HEK293 (cell line): ENCODE measurements at regions not wholly inside any gene's neighbourhood (a gene's known extent, or its start where the extent isn't known, plus 50 kb on each side); places are given as distances from the start of the nearest gene placed in this dataset.

ENCODE experiments used
- CTCF ChIA-PET: fragments of 350-600 bp; formaldehyde crosslinking; extraction: SDS; loops from one replicate; lab custom pipeline; 2021; ENCODE audit warnings: antibody characterized with exemption; lab: Yijun Ruan, JAX
- POLR2A ChIA-PET: fragments of 300-600 bp; formaldehyde crosslinking; extraction: SDS; loops from one replicate; lab custom pipeline; 2020; ENCODE audit warnings: antibody characterized with exemption, inconsistent platforms; lab: Yijun Ruan, JAX
- H3K27ac ChIP-seq: fragments of 200-500 bp; sonication (Bioruptor generic); 2 replicates; pipeline ENCODE4 v1.5.1; 2014; ENCODE audit warnings: low read depth, low read length, control low read depth, inconsistent platforms; ENCODE audit errors: extremely low read depth
- H3K36me3 ChIP-seq, 2 experiments: fragments of 200-500 bp in 1 of 2; sonication (Bioruptor generic) in 1 of 2; 1 replicate in 1 of 2; 2 replicates in 1 of 2; pipeline ENCODE4 v1.5.1; 2014 to 2017; ENCODE audit warnings: inconsistent platforms in 2 of 2, low read length in 2 of 2; ENCODE audit not compliant: control insufficient read depth in 2 of 2, insufficient read depth in 1 of 2
- H3K4me1 ChIP-seq: fragments of 200-500 bp; sonication (Bioruptor generic); 2 replicates; pipeline ENCODE4 v1.5.1; 2014; ENCODE audit warnings: mild to moderate bottlenecking, low read length, inconsistent platforms; ENCODE audit not compliant: control insufficient read depth, insufficient read depth
- H3K4me3 ChIP-seq: 2 replicates; pipeline ENCODE4 v1.5.1; 2011; ENCODE audit warnings: low read depth, mild to moderate bottlenecking, control low read depth, low read length, moderate library complexity
- H3K9me3 ChIP-seq: fragments of 200-500 bp; sonication (Bioruptor generic); 2 replicates; pipeline ENCODE4 v1.5.1; 2014; ENCODE audit warnings: low read depth, low read length, inconsistent platforms; ENCODE audit not compliant: control insufficient read depth, insufficient read depth
- BCL11A ChIP-seq: fragments of 450-650 bp; formaldehyde crosslinking; IDR thresholded peaks from 2 replicates; pipeline ENCODE4 v1.5.1; 2016; ENCODE audit warnings: low read depth, missing biosample characterization, missing genetic modification characterization
- GFI1B ChIP-seq: fragments of 450-650 bp; formaldehyde crosslinking; IDR thresholded peaks from 2 replicates; pipeline ENCODE4 v1.5.1; 2016; ENCODE audit warnings: missing biosample characterization, missing genetic modification characterization
- KLF8 ChIP-seq: fragments of 450-650 bp; formaldehyde crosslinking; IDR thresholded peaks from 2 replicates; pipeline ENCODE4 v1.5.1; 2016; ENCODE audit warnings: missing biosample characterization, missing genetic modification characterization
- MEIS1 ChIP-seq: sonication (generic); formaldehyde crosslinking; IDR thresholded peaks from 2 replicates; pipeline ENCODE4 v1.8.1; 2022; ENCODE audit warnings: missing genetic modification reagents, mild to moderate bottlenecking, borderline replicate concordance
- MYNN ChIP-seq: fragments of 450-650 bp; formaldehyde crosslinking; IDR thresholded peaks from 2 replicates; pipeline ENCODE4 v1.5.1; 2016; ENCODE audit warnings: missing biosample characterization, missing genetic modification characterization, borderline replicate concordance
- OVOL3 ChIP-seq: fragments of 450-650 bp; formaldehyde crosslinking; IDR thresholded peaks from 2 replicates; pipeline ENCODE4 v1.5.1; 2016; ENCODE audit warnings: missing biosample characterization, missing genetic modification characterization
- PRDM4 ChIP-seq: fragments of 450-650 bp; formaldehyde crosslinking; IDR thresholded peaks from 2 replicates; pipeline ENCODE4 v1.5.1; 2017; ENCODE audit warnings: missing biosample characterization, missing genetic modification characterization
- SP3 ChIP-seq: fragments of 450-650 bp; formaldehyde crosslinking; IDR thresholded peaks from 2 replicates; pipeline ENCODE4 v1.5.1; 2016; ENCODE audit warnings: missing biosample characterization, missing genetic modification characterization
- TRIM28 ChIP-seq: IDR thresholded peaks from 2 replicates; pipeline ENCODE4 v1.6.1; 2011; ENCODE audit warnings: low read length, control low read depth, borderline replicate concordance
- TSHZ1 ChIP-seq: fragments of 450-650 bp; formaldehyde crosslinking; IDR thresholded peaks from 2 replicates; pipeline ENCODE4 v1.5.1; 2016; ENCODE audit warnings: missing biosample characterization, missing genetic modification characterization, borderline replicate concordance
- YY1 ChIP-seq: fragments of 450-650 bp; formaldehyde crosslinking; IDR thresholded peaks from 2 replicates; pipeline ENCODE4 v1.5.1; 2018; ENCODE audit warnings: missing biosample characterization, missing genetic modification characterization
- ZBTB49 ChIP-seq: fragments of 450-650 bp; formaldehyde crosslinking; IDR thresholded peaks from 2 replicates; pipeline ENCODE4 v1.5.1; 2016; ENCODE audit warnings: missing biosample characterization, missing genetic modification characterization, low read depth
- ZIC2 ChIP-seq: fragments of 450-650 bp; formaldehyde crosslinking; IDR thresholded peaks from 2 replicates; pipeline ENCODE4 v1.5.1; 2016; ENCODE audit warnings: missing biosample characterization, missing genetic modification characterization
- ZNF112 ChIP-seq: fragments of 450-650 bp; formaldehyde crosslinking; IDR thresholded peaks from 2 replicates; pipeline ENCODE4 v1.5.0; 2017; ENCODE audit warnings: missing biosample characterization, missing genetic modification characterization
- ZNF138 ChIP-seq: fragments of 450-650 bp; formaldehyde crosslinking; IDR thresholded peaks from 2 replicates; pipeline ENCODE4 v1.5.1; 2016; ENCODE audit warnings: missing biosample characterization, missing genetic modification characterization, borderline replicate concordance
- ZNF23 ChIP-seq: fragments of 450-650 bp; formaldehyde crosslinking; IDR thresholded peaks from 2 replicates; pipeline ENCODE4 v1.5.1; 2016; ENCODE audit warnings: missing biosample characterization, missing genetic modification characterization, borderline replicate concordance
- ZNF248 ChIP-seq: fragments of 450-650 bp; formaldehyde crosslinking; IDR thresholded peaks from 2 replicates; pipeline ENCODE4 v1.5.1; 2017; ENCODE audit warnings: missing biosample characterization, missing genetic modification characterization
- ZNF274 ChIP-seq, 2 experiments: fragments of 200-500 bp in 1 of 2; fragments of 450-650 bp in 1 of 2; sonication (Bioruptor generic) in 1 of 2; formaldehyde crosslinking in 1 of 2; IDR thresholded peaks; 2 replicates each; pipeline versions ENCODE4 v1.5.1 to v1.6.1; 2014 to 2016; ENCODE audit warnings: borderline replicate concordance in 1 of 2, inconsistent platforms in 1 of 2, low read length in 1 of 2, missing biosample characterization in 1 of 2, missing genetic modification characterization in 1 of 2
- ZNF433 ChIP-seq: fragments of 450-650 bp; formaldehyde crosslinking; IDR thresholded peaks from 2 replicates; pipeline ENCODE4 v1.5.1; 2016; ENCODE audit warnings: missing biosample characterization, missing genetic modification characterization, low read depth
- ZNF548 ChIP-seq: fragments of 450-650 bp; formaldehyde crosslinking; IDR thresholded peaks from 2 replicates; pipeline ENCODE4 v1.5.1; 2016; ENCODE audit warnings: missing biosample characterization, missing genetic modification characterization
- ZNF558 ChIP-seq: fragments of 450-650 bp; formaldehyde crosslinking; IDR thresholded peaks from 2 replicates; pipeline ENCODE4 v1.5.1; 2016; ENCODE audit warnings: missing biosample characterization, missing genetic modification characterization
- ZNF571 ChIP-seq: fragments of 450-650 bp; formaldehyde crosslinking; IDR thresholded peaks from 2 replicates; pipeline ENCODE4 v1.5.0; 2017; ENCODE audit warnings: missing biosample characterization, missing genetic modification characterization
- ZNF600 ChIP-seq: fragments of 450-650 bp; formaldehyde crosslinking; IDR thresholded peaks from 2 replicates; pipeline ENCODE4 v1.5.1; 2016; ENCODE audit warnings: missing biosample characterization, missing genetic modification characterization
- ZNF610 ChIP-seq: fragments of 450-650 bp; formaldehyde crosslinking; IDR thresholded peaks from 2 replicates; pipeline ENCODE4 v1.5.1; 2016; ENCODE audit warnings: missing biosample characterization, missing genetic modification characterization, borderline replicate concordance
- ZNF658 ChIP-seq: fragments of 450-650 bp; formaldehyde crosslinking; IDR thresholded peaks from 2 replicates; pipeline ENCODE4; 2016; ENCODE audit warnings: missing biosample characterization, missing genetic modification characterization
- ZNF777 ChIP-seq: fragments of 450-650 bp; formaldehyde crosslinking; IDR thresholded peaks from 2 replicates; pipeline ENCODE4 v1.5.1; 2017; ENCODE audit warnings: missing biosample characterization, missing genetic modification characterization, borderline replicate concordance
- ZNF791 ChIP-seq: fragments of 450-650 bp; formaldehyde crosslinking; IDR thresholded peaks from 2 replicates; pipeline ENCODE4 v1.5.1; 2016; ENCODE audit warnings: missing biosample characterization, missing genetic modification characterization
- ZNF830 ChIP-seq: fragments of 450-650 bp; IDR thresholded peaks from 2 replicates; pipeline ENCODE4 v1.5.0; 2018; ENCODE audit warnings: missing biosample characterization, missing genetic modification characterization, low read depth, mild to moderate bottlenecking, moderate library complexity
- ZNF843 ChIP-seq: fragments of 450-650 bp; formaldehyde crosslinking; IDR thresholded peaks from 2 replicates; pipeline ENCODE4 v1.5.1; 2016; ENCODE audit warnings: missing biosample characterization, missing genetic modification characterization

- POLR2A ChIA-PET = no interaction called here
- Histone ChIP-seq H3K36me3 (no peaks in the 10 kb centered on the region), H3K4me1 (no peaks in the 10 kb centered on the region), H3K27ac (no peak overlapping the region), H3K4me3 (no peak overlapping the region), H3K9me3 (no peaks in the 10 kb centered on the region)
- CTCF ChIA-PET = interaction anchor here (0.5 to 0.6 kb wide), 2 partner anchors 313 to 1289 kb away, joined by 3 to 5 read pairs; no protein-coding TSS in a partner anchor
- no peak for TF ChIP-seq GFI1B (tag by site-specific recombination)
- TF ChIP-seq ZNF830 = no peak
- TF ChIP-seq ZNF571 = no peak
- no peak for TF ChIP-seq ZNF558 (tag by site-specific recombination)
- no peak for TF ChIP-seq ZNF433
- TF ChIP-seq YY1 (tag by site-specific recombination) = no peak
- no peak for TF ChIP-seq ZNF658
- TF ChIP-seq SP3 (tag by site-specific recombination) = no peak
- TF ChIP-seq KLF8 = no peak
- no peak for TF ChIP-seq TSHZ1 (tag by site-specific recombination)
- TF ChIP-seq MYNN (tag by site-specific recombination) = no peak
- no peak for TF ChIP-seq BCL11A (tag by site-specific recombination)
- TF ChIP-seq TRIM28 = no peak
- no peak for TF ChIP-seq ZNF791 (tag by site-specific recombination)
- no peak for TF ChIP-seq ZNF600 (tag by site-specific recombination)
- TF ChIP-seq ZNF112 (tag by site-specific recombination) = no peak
- TF ChIP-seq PRDM4 (tag by site-specific recombination) = no peak
- TF ChIP-seq ZNF610 = no peak
Measured at GRCh38 chr9:84054341-84055010, 73.9 kb downstream of the RMI1 start.

- ChIA-PET CTCF (no interaction called here), POLR2A (no interaction called here)
- Histone ChIP-seq H3K36me3 (no peaks in the 10 kb centered on the region), H3K4me3 (no peak overlapping the region), H3K9me3 (no peaks in the 10 kb centered on the region), H3K27ac (no peak overlapping the region), H3K4me1 (no peaks in the 10 kb centered on the region)
- TF ChIP-seq ZNF248 (tag by site-specific recombination) = no peak
- TF ChIP-seq GFI1B (tag by site-specific recombination) = no peak
- TF ChIP-seq ZNF843 (tag by site-specific recombination) = no peak
- TF ChIP-seq ZNF777 (tag by site-specific recombination) = no peak
- TF ChIP-seq ZNF138 (tag by site-specific recombination) = no peak
- no peak for TF ChIP-seq ZNF548 (tag by site-specific recombination)
- no peak for TF ChIP-seq OVOL3
- no peak for TF ChIP-seq ZNF274 (IDR thresholded peaks at IDR 0.05; ENCODE audit: low read length)
- TF ChIP-seq ZNF274 (tag by site-specific recombination; IDR thresholded peaks at IDR 0.05; ENCODE audit: borderline replicate concordance) = no peak
- TF ChIP-seq MEIS1 (CRISPR knock-in tag) = no peak
- no peak for TF ChIP-seq ZIC2
- TF ChIP-seq ZNF23 = no peak
- no peak for TF ChIP-seq ZBTB49
Measured at GRCh38 chr9:84057662-84058061, 77.1 kb downstream of the RMI1 start.
